ENCODE measurements at regions not wholly inside any gene's neighbourhood (a gene's known extent, or its start where the extent isn't known, plus 50 kb on each side); places are given as distances from the start of the nearest gene placed in this dataset.

DNA sequence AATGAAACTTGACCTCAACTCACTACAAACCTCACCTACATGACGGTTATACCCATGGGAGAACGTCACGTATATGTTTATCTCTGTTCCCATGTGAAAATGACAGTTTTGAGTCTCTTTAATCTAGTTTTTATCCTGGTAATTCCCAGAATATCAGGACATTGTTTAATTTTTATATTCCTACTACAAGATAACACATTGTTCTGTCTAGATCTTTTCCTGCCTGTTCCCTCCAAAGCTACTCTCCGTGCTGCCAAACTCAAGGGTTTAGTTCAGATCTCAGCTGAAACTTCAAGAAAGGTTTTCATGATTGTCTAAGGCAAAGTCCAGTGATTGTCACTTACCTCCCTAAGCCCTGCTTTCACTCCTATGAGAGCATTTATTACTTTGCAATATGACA is 1159.4 kb upstream of the SEMA6A start:
- TF ChIP-seq, protein P1, sequence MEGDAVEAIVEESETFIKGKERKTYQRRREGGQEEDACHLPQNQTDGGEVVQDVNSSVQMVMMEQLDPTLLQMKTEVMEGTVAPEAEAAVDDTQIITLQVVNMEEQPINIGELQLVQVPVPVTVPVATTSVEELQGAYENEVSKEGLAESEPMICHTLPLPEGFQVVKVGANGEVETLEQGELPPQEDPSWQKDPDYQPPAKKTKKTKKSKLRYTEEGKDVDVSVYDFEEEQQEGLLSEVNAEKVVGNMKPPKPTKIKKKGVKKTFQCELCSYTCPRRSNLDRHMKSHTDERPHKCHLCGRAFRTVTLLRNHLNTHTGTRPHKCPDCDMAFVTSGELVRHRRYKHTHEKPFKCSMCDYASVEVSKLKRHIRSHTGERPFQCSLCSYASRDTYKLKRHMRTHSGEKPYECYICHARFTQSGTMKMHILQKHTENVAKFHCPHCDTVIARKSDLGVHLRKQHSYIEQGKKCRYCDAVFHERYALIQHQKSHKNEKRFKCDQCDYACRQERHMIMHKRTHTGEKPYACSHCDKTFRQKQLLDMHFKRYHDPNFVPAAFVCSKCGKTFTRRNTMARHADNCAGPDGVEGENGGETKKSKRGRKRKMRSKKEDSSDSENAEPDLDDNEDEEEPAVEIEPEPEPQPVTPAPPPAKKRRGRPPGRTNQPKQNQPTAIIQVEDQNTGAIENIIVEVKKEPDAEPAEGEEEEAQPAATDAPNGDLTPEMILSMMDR (IDR thresholded peaks at IDR 0.05), result no peak
- TF ChIP-seq POLR2A (IDR thresholded peaks at IDR 0.05), result no peak
